ENCODE measurements at regions not wholly inside any gene's neighbourhood (a gene's known extent, or its start where the extent isn't known, plus 50 kb on each side); places are given as distances from the start of the nearest gene placed in this dataset.

GRCh38 chr1:221429264-221429663 lies 312.6 kb downstream of the DUSP10 start:
- TF ChIP-seq REST (IDR thresholded peaks at IDR 0.05; ENCODE audit: borderline replicate concordance) (no peak), TAF1 (IDR thresholded peaks at IDR 0.05; ENCODE audit: low read depth) (no peak), EP300 (conservative IDR thresholded peaks at IDR 0.05; ENCODE audit: poor library complexity, severe bottlenecking) (no peak), CTCF (IDR thresholded peaks at IDR 0.05; ENCODE audit: poor library complexity, severe bottlenecking) (no peak), EZH2 (IDR thresholded peaks at IDR 0.05; ENCODE audit: borderline replicate concordance, insufficient read depth, low read length, poor library complexity, severe bottlenecking) (no peak), SMC3 (conservative IDR thresholded peaks at IDR 0.05; ENCODE audit: poor library complexity) (no peak), POLR2AphosphoS5 (IDR thresholded peaks at IDR 0.05) (no peak), MXI1 (conservative IDR thresholded peaks at IDR 0.05; ENCODE audit: poor library complexity, severe bottlenecking) (no peak)
- no peaks in the 10 kb centered on the region for H3K27me3 ChIP-seq (ENCODE audit: insufficient read depth, low read depth, low read length)
- no peak overlapping the region for H3K4me3 ChIP-seq (ENCODE audit: low read length)
- no peak overlapping the region for H2AFZ ChIP-seq (ENCODE audit: low read depth, low read length)
- H3K36me3 ChIP-seq (ENCODE audit: insufficient read depth, low read length), result no peaks in the 10 kb centered on the region
- no peak overlapping the region for H3K27ac ChIP-seq (ENCODE audit: low read length)
- H3K9me3 ChIP-seq (ENCODE audit: low read length), result no peaks in the 10 kb centered on the region
- no peaks in the 10 kb centered on the region for H4K20me1 ChIP-seq (ENCODE audit: insufficient read depth)
- no peaks in the 10 kb centered on the region for H3K79me2 ChIP-seq (replicated peaks; ENCODE audit: insufficient read depth, low read length)
- H3F3A ChIP-seq (ENCODE audit: insufficient read depth, low read length, poor library complexity, severe bottlenecking), result no peaks in the 10 kb centered on the region
- no peaks in the 10 kb centered on the region for H3K9me2 ChIP-seq (ENCODE audit: insufficient read depth, low read length)
- H3K9ac ChIP-seq (ENCODE audit: low read length), result no peak overlapping the region
- H3K4me2 ChIP-seq (ENCODE audit: low read length), result no peak overlapping the region

GRCh38 chr1:221430152-221430960 lies 311.5 kb downstream of the DUSP10 start:
- Histone ChIP-seq H3F3A (ENCODE audit: insufficient read depth, low read length, poor library complexity, severe bottlenecking) (no peaks in the 10 kb centered on the region), H3K9me3 (ENCODE audit: low read length) (no peaks in the 10 kb centered on the region), H3K4me3 (ENCODE audit: low read length) (no peak overlapping the region), H3K36me3 (ENCODE audit: insufficient read depth, low read length) (no peaks in the 10 kb centered on the region), H3K9me2 (ENCODE audit: insufficient read depth, low read length) (no peaks in the 10 kb centered on the region), H3K27me3 (ENCODE audit: insufficient read depth, low read depth, low read length) (no peaks in the 10 kb centered on the region), H4K20me1 (ENCODE audit: insufficient read depth) (no peaks in the 10 kb centered on the region), H2AFZ (ENCODE audit: low read depth, low read length) (no peak overlapping the region), H3K4me2 (ENCODE audit: low read length) (no peak overlapping the region), H3K79me2 (replicated peaks; ENCODE audit: insufficient read depth, low read length) (no peaks in the 10 kb centered on the region), H3K27ac (ENCODE audit: low read length) (no peak overlapping the region), H3K9ac (ENCODE audit: low read length) (no peak overlapping the region)
- no peak for TF ChIP-seq EZH2 (IDR thresholded peaks at IDR 0.05; ENCODE audit: borderline replicate concordance, insufficient read depth, low read length, poor library complexity, severe bottlenecking)
